ENCODE measurements at regions not wholly inside any gene's neighbourhood (a gene's known extent, or its start where the extent isn't known, plus 50 kb on each side); places are given as distances from the start of the nearest gene placed in this dataset.

GRCh38 chr2:219726916-219727315 is 99.5 kb downstream of the SLC4A3 start:
- TF ChIP-seq CHD1 (IDR thresholded peaks at IDR 0.05; ENCODE audit: low read length) (no peak), JUND (IDR thresholded peaks at IDR 0.05; ENCODE audit: borderline replicate concordance, low read depth, low read length) (no peak), JUND (tag; IDR thresholded peaks at IDR 0.05; ENCODE audit: borderline replicate concordance, low read depth, low read length) (no peak), HMGXB4 (CRISPR knock-in tag; IDR thresholded peaks at IDR 0.05) (no peak)

All from K562 (cell line).